ENCODE measurements at regions not wholly inside any gene's neighbourhood (a gene's known extent, or its start where the extent isn't known, plus 50 kb on each side); places are given as distances from the start of the nearest gene placed in this dataset.

- Histone ChIP-seq H4K20me1 (ENCODE audit: control insufficient read depth, insufficient read depth, low read depth, low read length) (no peaks in the 10 kb centered on the region), H3K4me1 (ENCODE audit: control insufficient read depth, low read length) (no peaks in the 10 kb centered on the region), H3K4me3 (ENCODE audit: low read length) (no peak overlapping the region), H3K4me2 (ENCODE audit: low read length) (no peak overlapping the region), H3K36me3 (ENCODE audit: control insufficient read depth, low read length) (no peaks in the 10 kb centered on the region), H3K27ac (ENCODE audit: low read depth, low read length) (no peak overlapping the region), H3F3A (ENCODE audit: control insufficient read depth, insufficient read depth) (no peaks in the 10 kb centered on the region), H3K79me2 (ENCODE audit: control insufficient read depth, low read length) (no peaks in the 10 kb centered on the region), H3K27me3 (ENCODE audit: control insufficient read depth, low read length) (no peaks in the 10 kb centered on the region), H3K9me2 (replicated peaks; ENCODE audit: control insufficient read depth, low read length) (no peaks in the 10 kb centered on the region), H3K9me3 (ENCODE audit: control insufficient read depth, insufficient read depth, low read length) (no peaks in the 10 kb centered on the region)
- TF ChIP-seq EZH2phosphoT487 (IDR thresholded peaks at IDR 0.05; ENCODE audit: borderline replicate concordance, low read length) (no peak), CTCF (IDR thresholded peaks at IDR 0.05; ENCODE audit: low read depth, low read length, poor library complexity, severe bottlenecking) (no peak)
These were observed 490.5 kb upstream of the CA10 start for GRCh38 chr17:52648995-52649394.

- Histone ChIP-seq H3K36me3 (ENCODE audit: control insufficient read depth, low read length) (no peaks in the 10 kb centered on the region), H3K27me3 (ENCODE audit: control insufficient read depth, low read length) (no peaks in the 10 kb centered on the region), H3K9me2 (replicated peaks; ENCODE audit: control insufficient read depth, low read length) (no peaks in the 10 kb centered on the region), H3K79me2 (ENCODE audit: control insufficient read depth, low read length) (no peaks in the 10 kb centered on the region), H3F3A (ENCODE audit: control insufficient read depth, insufficient read depth) (no peaks in the 10 kb centered on the region), H3K4me2 (ENCODE audit: low read length) (no peak overlapping the region), H3K4me1 (ENCODE audit: control insufficient read depth, low read length) (no peaks in the 10 kb centered on the region), H3K9me3 (ENCODE audit: control insufficient read depth, insufficient read depth, low read length) (no peaks in the 10 kb centered on the region), H4K20me1 (ENCODE audit: control insufficient read depth, insufficient read depth, low read depth, low read length) (no peaks in the 10 kb centered on the region), H3K27ac (ENCODE audit: low read depth, low read length) (no peak overlapping the region), H3K4me3 (ENCODE audit: low read length) (no peak overlapping the region)
- TF ChIP-seq EZH2phosphoT487 (IDR thresholded peaks at IDR 0.05; ENCODE audit: borderline replicate concordance, low read length) (no peak), CTCF (IDR thresholded peaks at IDR 0.05; ENCODE audit: low read depth, low read length, poor library complexity, severe bottlenecking) (no peak)
These were observed 488.9 kb upstream of the CA10 start for GRCh38 chr17:52647411-52647810.

GRCh38 chr17:52636443-52636842 lies 477.9 kb upstream of the CA10 start:
- Histone ChIP-seq H3F3A (ENCODE audit: control insufficient read depth, insufficient read depth) (no peaks in the 10 kb centered on the region), H3K9me3 (ENCODE audit: control insufficient read depth, insufficient read depth, low read length) (no peaks in the 10 kb centered on the region), H3K4me1 (ENCODE audit: control insufficient read depth, low read length) (no peaks in the 10 kb centered on the region), H3K79me2 (ENCODE audit: control insufficient read depth, low read length) (no peaks in the 10 kb centered on the region), H3K4me2 (ENCODE audit: low read length) (no peak overlapping the region), H3K27ac (ENCODE audit: low read depth, low read length) (no peak overlapping the region), H3K36me3 (ENCODE audit: control insufficient read depth, low read length) (no peaks in the 10 kb centered on the region), H3K4me3 (ENCODE audit: low read length) (no peak overlapping the region), H3K9me2 (replicated peaks; ENCODE audit: control insufficient read depth, low read length) (no peaks in the 10 kb centered on the region), H4K20me1 (ENCODE audit: control insufficient read depth, insufficient read depth, low read depth, low read length) (no peaks in the 10 kb centered on the region), H3K27me3 (ENCODE audit: control insufficient read depth, low read length) (no peaks in the 10 kb centered on the region)
- TF ChIP-seq EZH2phosphoT487 (IDR thresholded peaks at IDR 0.05; ENCODE audit: borderline replicate concordance, low read length) (no peak), CTCF (IDR thresholded peaks at IDR 0.05; ENCODE audit: low read depth, low read length, poor library complexity, severe bottlenecking) (no peak)

- Histone ChIP-seq H3K27ac (ENCODE audit: low read depth, low read length) (no peak overlapping the region), H3K4me3 (ENCODE audit: low read length) (no peak overlapping the region), H3K9me3 (ENCODE audit: control insufficient read depth, insufficient read depth, low read length) (no peaks in the 10 kb centered on the region), H3K9me2 (replicated peaks; ENCODE audit: control insufficient read depth, low read length) (no peaks in the 10 kb centered on the region), H3K4me1 (ENCODE audit: control insufficient read depth, low read length) (no peaks in the 10 kb centered on the region), H3K27me3 (ENCODE audit: control insufficient read depth, low read length) (no peaks in the 10 kb centered on the region), H3K36me3 (ENCODE audit: control insufficient read depth, low read length) (no peaks in the 10 kb centered on the region), H4K20me1 (ENCODE audit: control insufficient read depth, insufficient read depth, low read depth, low read length) (no peaks in the 10 kb centered on the region), H3F3A (ENCODE audit: control insufficient read depth, insufficient read depth) (no peaks in the 10 kb centered on the region), H3K79me2 (ENCODE audit: control insufficient read depth, low read length) (no peaks in the 10 kb centered on the region), H3K4me2 (ENCODE audit: low read length) (no peak overlapping the region)
- TF ChIP-seq EZH2phosphoT487 (IDR thresholded peaks at IDR 0.05; ENCODE audit: borderline replicate concordance, low read length): no peak
- TF ChIP-seq CTCF (IDR thresholded peaks at IDR 0.05; ENCODE audit: low read depth, low read length, poor library complexity, severe bottlenecking): no peak
These were observed 448.1 kb upstream of the CA10 start for GRCh38 chr17:52606590-52606989.
